Fibroblast of the aortic adventitia (primary cell): ENCODE measurements at regions not wholly inside any gene's neighbourhood (a gene's known extent, or its start where the extent isn't known, plus 50 kb on each side); places are given as distances from the start of the nearest gene placed in this dataset.

Experiments used
- DNase-seq: peaks from one replicate; pipeline ENCODE4 v3.0.0-alpha.2; 2010; ENCODE audit warnings: low read depth
- H3K4me3 ChIP-seq: 2 replicates; pipeline ENCODE4 v1.5.1; 2011; ENCODE audit warnings: low read depth, mild to moderate bottlenecking, control low read depth, low read length, moderate library complexity
- CTCF ChIP-seq: IDR thresholded peaks from 2 replicates; pipeline ENCODE4 v1.5.1; 2011; ENCODE audit warnings: mild to moderate bottlenecking, low read length, control low read depth, inconsistent platforms; ENCODE audit not compliant: insufficient read depth

GRCh38 chr1:37233606-37234005 lies 199.3 kb upstream of the GRIK3 start:
- no peak for TF ChIP-seq CTCF
- no peak for DNase-seq
- H3K4me3 ChIP-seq: no peak overlapping the region

GRCh38 chr1:37234941-37235418 lies 200.7 kb upstream of the GRIK3 start:
- H3K4me3 ChIP-seq: no peak overlapping the region
- no peak for DNase-seq
- no peak for TF ChIP-seq CTCF

GRCh38 chr1:37237948-37238347 lies 203.6 kb upstream of the GRIK3 start:
- TF ChIP-seq CTCF: no peak
- no peak for DNase-seq
- H3K4me3 ChIP-seq: no peak overlapping the region

- no peak overlapping the region for H3K4me3 ChIP-seq
- no peak for DNase-seq
- no peak for TF ChIP-seq CTCF
Observed at GRCh38 chr1:37238364-37239224, 204.3 kb upstream of the GRIK3 start.

DNA sequence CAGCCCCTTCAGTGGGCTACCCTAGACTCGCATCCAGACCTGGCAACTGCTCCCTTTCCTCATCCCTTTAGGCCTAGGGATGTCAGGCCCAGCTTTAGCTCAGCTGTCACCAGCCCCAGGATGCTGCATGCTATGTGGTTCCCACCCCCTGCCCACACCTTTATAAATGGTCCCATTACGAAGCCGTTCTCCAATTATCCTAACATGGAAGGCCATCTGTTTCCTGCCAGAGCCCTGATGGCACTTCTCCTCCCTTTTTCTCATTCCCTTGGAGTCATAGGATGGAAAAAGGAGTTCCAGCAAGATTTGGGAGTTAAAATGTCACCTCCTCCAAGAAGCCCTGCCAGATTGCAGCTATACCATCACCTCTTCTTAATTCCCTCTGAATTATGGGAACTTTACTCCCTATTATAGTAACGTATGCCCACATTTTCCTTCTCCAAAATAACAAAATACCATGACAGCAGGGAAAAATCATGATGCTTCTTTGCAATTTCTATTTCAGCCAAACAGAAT lies 205.0 kb upstream of the GRIK3 start:
- DNase-seq: no peak
- no peak overlapping the region for H3K4me3 ChIP-seq
- no peak for TF ChIP-seq CTCF

DNA sequence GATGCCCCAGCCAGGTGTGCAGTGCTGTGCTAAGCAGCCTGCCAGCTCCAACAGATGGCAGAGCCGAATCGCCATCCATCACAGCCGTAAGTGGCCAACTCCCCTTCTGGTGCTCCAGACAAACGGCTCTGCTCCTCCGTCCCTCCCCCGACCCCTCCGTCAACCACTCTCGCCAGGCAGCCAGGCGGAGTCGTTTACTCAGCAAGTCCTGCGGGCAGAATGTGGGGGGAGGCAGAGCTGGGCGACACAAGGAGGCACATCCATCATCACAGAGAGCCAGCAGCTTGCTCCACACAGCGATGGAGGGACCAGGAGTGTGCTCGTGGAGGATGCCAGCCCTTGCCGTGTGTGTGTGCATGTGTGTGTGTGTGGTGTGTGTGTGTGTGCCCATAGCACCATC lies 206.6 kb upstream of the GRIK3 start:
- TF ChIP-seq CTCF: no peak
- no peak for DNase-seq
- no peak overlapping the region for H3K4me3 ChIP-seq

DNA sequence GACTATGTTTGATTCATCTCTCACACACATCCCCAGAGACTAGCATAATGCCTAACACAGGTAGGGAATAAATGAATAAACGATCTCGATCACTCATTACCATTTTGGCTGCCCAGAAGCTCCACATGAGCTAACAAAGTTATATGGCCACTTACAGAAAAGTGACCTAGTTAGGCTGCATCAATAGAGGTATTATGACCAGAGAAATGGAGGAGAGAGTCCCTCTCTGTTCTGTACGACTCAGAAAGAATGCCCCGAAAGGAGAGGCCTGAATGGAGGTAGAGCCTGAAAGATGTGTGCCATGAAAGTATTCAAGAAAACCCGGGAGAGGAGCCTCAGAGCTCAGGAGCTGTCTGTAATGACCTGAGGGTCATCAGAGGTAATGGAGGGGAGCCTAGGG lies 208.2 kb upstream of the GRIK3 start:
- no peak for TF ChIP-seq CTCF
- DNase-seq: no peak
- H3K4me3 ChIP-seq: no peak overlapping the region
